ENCODE measurements at regions not wholly inside any gene's neighbourhood (a gene's known extent, or its start where the extent isn't known, plus 50 kb on each side); places are given as distances from the start of the nearest gene placed in this dataset.

- intact Hi-C loops (cut with micrococcal nuclease) = no loop called here
- CTCF ChIA-PET = no interaction called here
- DNase-seq (no peak), ATAC-seq (ENCODE audit: low read depth) (no peak)
- Mint-ChIP-seq H3K4me1 (no peaks in the 10 kb centered on the region), H3K36me3 (ENCODE audit: low read depth) (no peaks in the 10 kb centered on the region), H3K9me3 (peaks cover 7% of the 10 kb centered on the region), H3K4me3 (no peak overlapping the region), H3K27ac (no peak overlapping the region), H3K27me3 (no peaks in the 10 kb centered on the region)
- POLR2A ChIA-PET = no interaction called here
- no peak for TF ChIP-seq CTCF (IDR thresholded peaks at IDR 0.05)
Observed at GRCh38 chr13:82412749-82413148, 1469.5 kb downstream of the SLITRK1 start.

- no peak for TF ChIP-seq CTCF (IDR thresholded peaks at IDR 0.05)
- POLR2A ChIA-PET = no interaction called here
- no peak for ATAC-seq (ENCODE audit: low read depth)
- Mint-ChIP-seq H3K27ac (no peak overlapping the region), H3K36me3 (ENCODE audit: low read depth) (no peaks in the 10 kb centered on the region), H3K4me3 (no peak overlapping the region), H3K9me3 (peaks cover 18% of the 10 kb centered on the region), H3K4me1 (no peaks in the 10 kb centered on the region), H3K27me3 (no peaks in the 10 kb centered on the region)
- DNase-seq = no peak
- intact Hi-C loops (cut with micrococcal nuclease) = no loop called here
- CTCF ChIA-PET = no interaction called here
Observed at GRCh38 chr13:82407321-82407720, 1475.0 kb downstream of the SLITRK1 start.

- no peaks in the 10 kb centered on the region for H3K36me3 Mint-ChIP-seq (ENCODE audit: low read depth)
- DNase-seq = no peak
- TF ChIP-seq CTCF (IDR thresholded peaks at IDR 0.05) = no peak
- intact Hi-C loops (cut with micrococcal nuclease) = no loop called here
- ATAC-seq (ENCODE audit: low read depth) = no peak
- H3K27ac Mint-ChIP-seq = no peak overlapping the region
- POLR2A ChIA-PET = no interaction called here
- H3K4me1 Mint-ChIP-seq = no peaks in the 10 kb centered on the region
- no peaks in the 10 kb centered on the region for H3K27me3 Mint-ChIP-seq
- CTCF ChIA-PET = no interaction called here
- peaks cover 3% of the 10 kb centered on the region for H3K9me3 Mint-ChIP-seq
- no peak overlapping the region for H3K4me3 Mint-ChIP-seq
Observed at GRCh38 chr13:82374719-82375118, 1507.6 kb downstream of the SLITRK1 start.

DNA sequence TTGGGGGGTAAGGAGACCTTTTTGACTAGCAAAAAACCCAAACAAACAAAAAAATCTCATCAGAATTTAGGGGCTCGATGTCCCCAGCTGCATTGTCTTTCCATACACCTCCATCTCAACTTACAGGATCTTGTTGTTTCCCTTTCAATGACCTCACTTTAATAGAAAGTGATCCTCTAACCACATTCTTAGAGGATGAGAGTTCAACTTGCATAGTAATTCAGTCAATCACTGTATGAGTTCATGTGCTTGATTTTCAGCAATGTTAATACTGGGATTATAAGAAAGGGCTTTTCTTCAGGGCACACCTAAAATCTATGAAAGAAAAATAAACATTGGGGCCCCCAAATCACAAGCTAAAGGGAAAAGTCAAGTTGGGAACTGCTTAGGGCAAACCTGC, 1512.0 kb downstream of the SLITRK1 start:
- no peak for DNase-seq
- H3K36me3 Mint-ChIP-seq (ENCODE audit: low read depth) = no peaks in the 10 kb centered on the region
- TF ChIP-seq CTCF (IDR thresholded peaks at IDR 0.05) = no peak
- H3K27ac Mint-ChIP-seq = no peak overlapping the region
- CTCF ChIA-PET = no interaction called here
- H3K9me3 Mint-ChIP-seq = peaks cover 5% of the 10 kb centered on the region
- intact Hi-C loops (cut with micrococcal nuclease) = no loop called here
- POLR2A ChIA-PET = no interaction called here
- no peaks in the 10 kb centered on the region for H3K27me3 Mint-ChIP-seq
- no peaks in the 10 kb centered on the region for H3K4me1 Mint-ChIP-seq
- ATAC-seq (ENCODE audit: low read depth) = no peak
- H3K4me3 Mint-ChIP-seq = no peak overlapping the region

GRCh38 chr13:82364525-82364924, 1517.7 kb downstream of the SLITRK1 start:
- CTCF ChIA-PET = no interaction called here
- POLR2A ChIA-PET = no interaction called here
- intact Hi-C loops (cut with micrococcal nuclease) = no loop called here
- no peaks in the 10 kb centered on the region for H3K36me3 Mint-ChIP-seq (ENCODE audit: low read depth)
- H3K4me1 Mint-ChIP-seq = no peaks in the 10 kb centered on the region
- H3K27me3 Mint-ChIP-seq = no peaks in the 10 kb centered on the region
- DNase-seq (no peak), ATAC-seq (ENCODE audit: low read depth) (no peak)
- no peak overlapping the region for H3K27ac Mint-ChIP-seq
- no peak overlapping the region for H3K4me3 Mint-ChIP-seq
- H3K9me3 Mint-ChIP-seq = peaks cover 2% of the 10 kb centered on the region
- no peak for TF ChIP-seq CTCF (IDR thresholded peaks at IDR 0.05)
